ENCODE measurements at regions not wholly inside any gene's neighbourhood (a gene's known extent, or its start where the extent isn't known, plus 50 kb on each side); places are given as distances from the start of the nearest gene placed in this dataset.

DNA sequence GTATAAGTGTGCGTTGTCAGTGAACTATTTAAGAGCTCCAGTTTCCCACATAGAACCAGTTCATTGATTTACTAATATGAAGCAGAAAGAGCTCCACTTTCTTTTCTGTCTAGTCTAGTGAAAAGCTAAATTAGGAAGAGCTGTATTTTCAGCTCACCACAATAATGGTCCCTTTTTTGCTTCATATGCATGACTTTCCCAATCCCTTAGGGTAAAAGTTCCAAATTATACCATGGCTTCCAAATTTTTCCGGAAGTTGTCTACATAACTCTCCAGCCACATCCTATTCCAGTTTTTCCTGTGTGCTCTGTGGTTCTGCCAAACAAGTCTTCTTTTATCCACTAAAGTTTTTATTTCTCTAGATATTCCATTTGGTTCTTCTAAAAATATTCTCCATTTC, 685.2 kb downstream of the REEP3 start:
- intact Hi-C loops (cut with DNase I), result no loop called here
- H3K4me3 ChIP-seq, result no peak overlapping the region
- no peak for DNase-seq
- no peaks in the 10 kb centered on the region for H3K27me3 ChIP-seq
- TF ChIP-seq POLR2A (IDR thresholded peaks at IDR 0.05) (no peak), CTCF (IDR thresholded peaks at IDR 0.05) (no peak)
- H3K9me3 ChIP-seq, result no peaks in the 10 kb centered on the region
- no peaks in the 10 kb centered on the region for H3K36me3 ChIP-seq
- H3K4me1 ChIP-seq, result no peaks in the 10 kb centered on the region
- 87 to 89% methylated on average over 2 of the region's 2 CpGs for WGBS, 2 donors
- H3K27ac ChIP-seq, result no peak overlapping the region

DNA sequence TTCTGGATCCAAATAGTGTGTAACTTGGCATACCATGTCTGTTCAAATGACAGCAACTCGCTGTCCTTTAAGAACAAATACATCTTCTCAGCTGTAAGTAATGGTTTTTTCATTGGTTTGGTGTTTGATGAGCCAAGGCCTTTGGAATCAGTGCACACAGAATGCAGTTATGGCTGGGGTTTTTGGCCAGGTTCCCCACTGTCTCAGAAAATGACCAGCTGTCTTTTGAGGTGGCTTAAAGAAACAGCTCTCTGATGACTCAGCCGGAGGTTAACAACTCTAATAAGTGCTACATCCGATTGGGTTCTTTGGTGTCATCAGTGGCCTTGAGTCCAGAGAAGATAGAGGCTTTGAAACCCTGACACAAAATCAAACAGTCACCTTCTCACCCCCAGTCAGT, 688.4 kb downstream of the REEP3 start:
- WGBS, 2 donors, result 7 to 42% methylated on average over 1 to 3 of the region's 3 CpGs
- no peak overlapping the region for H3K4me3 ChIP-seq
- H3K4me1 ChIP-seq, result no peaks in the 10 kb centered on the region
- no peaks in the 10 kb centered on the region for H3K9me3 ChIP-seq
- H3K27ac ChIP-seq, result no peak overlapping the region
- intact Hi-C loops (cut with DNase I), result no loop called here
- no peak for DNase-seq
- TF ChIP-seq POLR2A (IDR thresholded peaks at IDR 0.05) (no peak), CTCF (IDR thresholded peaks at IDR 0.05) (no peak)
- H3K36me3 ChIP-seq, result no peaks in the 10 kb centered on the region
- H3K27me3 ChIP-seq, result no peaks in the 10 kb centered on the region

DNA sequence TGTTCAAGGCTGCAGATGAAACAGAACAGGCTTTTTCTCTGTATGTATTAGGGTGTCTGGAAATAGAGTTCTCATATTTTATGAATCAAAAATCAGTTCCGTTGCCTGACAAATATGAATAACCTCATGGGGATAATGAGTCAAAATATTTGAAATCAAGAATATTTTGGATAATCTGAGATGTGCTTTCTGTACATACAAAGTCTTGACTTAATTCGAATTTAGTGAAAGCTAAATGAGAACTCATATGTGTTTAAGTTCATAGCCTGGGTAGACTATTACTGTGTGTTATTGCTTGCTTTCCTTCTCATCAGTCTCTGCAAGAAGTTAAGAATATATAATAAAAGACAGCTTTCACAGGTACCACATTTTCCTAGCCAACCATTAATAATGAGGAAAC, 689.0 kb downstream of the REEP3 start:
- intact Hi-C loops (cut with DNase I), result no loop called here
- WGBS, 2 donors, result 60 to 75% methylated on average over 2 of the region's 2 CpGs
- TF ChIP-seq POLR2A (IDR thresholded peaks at IDR 0.05) (no peak), CTCF (IDR thresholded peaks at IDR 0.05) (no peak)

DNA sequence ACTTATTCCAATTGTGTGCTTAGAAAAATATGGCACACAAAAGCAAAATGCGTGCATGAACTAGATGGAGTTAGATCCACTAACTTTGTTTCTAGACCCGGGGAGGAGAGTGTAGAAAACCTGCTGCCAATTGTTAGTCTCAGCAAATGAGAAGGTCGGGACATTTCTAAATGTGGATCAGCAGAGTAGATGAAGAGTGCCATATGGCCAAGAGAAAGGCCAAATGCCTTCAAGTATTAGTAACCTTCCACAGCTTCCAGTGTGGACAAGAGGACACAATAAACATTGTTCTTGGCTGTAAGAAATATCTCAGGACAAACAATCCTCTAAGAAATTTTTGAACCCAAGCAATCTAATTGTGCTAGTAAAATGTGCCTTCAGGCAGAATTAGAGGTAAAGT, 690.3 kb downstream of the REEP3 start:
- 46 to 54% methylated on average over 3 of the region's 3 CpGs for WGBS, 2 donors
- Histone ChIP-seq H3K9me3 (no peaks in the 10 kb centered on the region), H3K27me3 (no peaks in the 10 kb centered on the region), H3K4me3 (no peak overlapping the region), H3K4me1 (no peaks in the 10 kb centered on the region), H3K27ac (no peak overlapping the region), H3K36me3 (no peaks in the 10 kb centered on the region)
- no peak for TF ChIP-seq CTCF (IDR thresholded peaks at IDR 0.05)
- no peak for TF ChIP-seq POLR2A (IDR thresholded peaks at IDR 0.05)
- intact Hi-C loops (cut with DNase I), result no loop called here
- no peak for DNase-seq

More for the DNA sequence above, 689.0 kb downstream of the REEP3 start:
- Histone ChIP-seq H3K4me1 (no peaks in the 10 kb centered on the region), H3K27me3 (no peaks in the 10 kb centered on the region), H3K36me3 (no peaks in the 10 kb centered on the region), H3K9me3 (no peaks in the 10 kb centered on the region), H3K27ac (no peak overlapping the region), H3K4me3 (no peak overlapping the region)
- no peak for DNase-seq

DNA sequence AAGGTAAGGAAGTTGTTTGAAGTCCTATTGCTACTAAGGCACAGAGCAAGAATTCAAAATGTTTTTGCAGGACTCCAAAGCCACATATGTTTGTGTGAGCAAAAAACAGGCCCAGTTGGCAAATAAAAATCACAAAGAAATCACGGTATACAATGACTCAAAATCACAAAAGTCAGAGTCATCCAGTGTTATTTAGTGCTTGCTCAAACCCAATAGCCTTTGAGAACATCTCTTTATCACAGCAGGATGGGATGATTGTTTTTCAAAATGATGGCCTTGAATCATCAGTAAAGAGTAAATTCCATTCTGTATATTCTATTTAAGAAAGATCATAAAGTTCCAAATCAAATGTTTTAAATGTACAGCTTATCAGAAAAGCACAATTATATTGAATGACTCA, 693.9 kb downstream of the REEP3 start:
- DNase-seq, result no peak
- H3K27me3 ChIP-seq, result no peaks in the 10 kb centered on the region
- TF ChIP-seq POLR2A (IDR thresholded peaks at IDR 0.05), result no peak
- TF ChIP-seq CTCF (IDR thresholded peaks at IDR 0.05), result no peak
- no peak overlapping the region for H3K27ac ChIP-seq
- H3K36me3 ChIP-seq, result no peaks in the 10 kb centered on the region
- intact Hi-C loops (cut with DNase I), result no loop called here
- no peak overlapping the region for H3K4me3 ChIP-seq
- H3K9me3 ChIP-seq, result no peaks in the 10 kb centered on the region
- H3K4me1 ChIP-seq, result no peaks in the 10 kb centered on the region
- 38 to 43% methylated on average over 1 of the region's 1 CpG for WGBS, 2 donors

Measured in esophagus squamous epithelium (tissue), 5 donors.